GM23248 (cell line): ENCODE measurements at regions not wholly inside any gene's neighbourhood (a gene's known extent, or its start where the extent isn't known, plus 50 kb on each side); places are given as distances from the start of the nearest gene placed in this dataset.

ENCODE experiments used
- EZH2 ChIP-seq: fragments of 200-600 bp; sonication (generic); IDR thresholded peaks from 2 replicates; pipeline ENCODE4 v1.6.1; 2018; ENCODE audit warnings: antibody characterized with exemption, mild to moderate bottlenecking; ENCODE audit not compliant: insufficient read depth, poor library complexity, severe bottlenecking
- EZH2phosphoT487 ChIP-seq: fragments of 200-600 bp; sonication (generic); IDR thresholded peaks from 2 replicates; pipeline ENCODE4 v1.6.1; 2018; ENCODE audit warnings: antibody characterized with exemption, moderate library complexity, mild to moderate bottlenecking, low read depth; ENCODE audit not compliant: insufficient read depth

DNA sequence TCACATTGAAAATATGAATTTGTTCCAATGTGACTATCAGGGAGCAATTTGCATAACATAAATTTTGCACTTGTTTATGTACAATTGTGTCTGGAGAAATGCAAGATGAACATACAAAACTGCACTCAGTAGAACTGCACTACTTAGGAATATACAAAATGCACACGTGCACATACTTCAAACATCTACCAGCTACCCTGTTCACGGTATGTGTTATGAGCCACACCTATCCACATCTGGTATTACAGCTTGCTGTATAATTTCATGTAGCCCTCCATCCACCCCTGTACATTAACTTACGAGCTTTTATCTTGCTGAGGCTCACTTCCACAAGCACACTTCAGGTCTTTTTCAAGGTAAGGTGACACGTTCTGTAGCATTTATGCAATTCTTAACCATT, 373.5 kb upstream of the ZEB2 start:
- TF ChIP-seq EZH2phosphoT487 (no peak), EZH2 (no peak)
